ENCODE measurements at regions not wholly inside any gene's neighbourhood (a gene's known extent, or its start where the extent isn't known, plus 50 kb on each side); places are given as distances from the start of the nearest gene placed in this dataset.
"Not testable (repeated sequence)": the region's sequence is repeated elsewhere in the genome, so short reads cannot be mapped to it uniquely, and the experiment has no call there.

GRCh38 chr5:135151660-135152059, 117.6 kb upstream of the PITX1 start:
- TF ChIP-seq CTCF, POLR2A, EP300 (IDR thresholded peaks at IDR 0.05): not testable (repeated sequence)
